ENCODE measurements at regions not wholly inside any gene's neighbourhood (a gene's known extent, or its start where the extent isn't known, plus 50 kb on each side); places are given as distances from the start of the nearest gene placed in this dataset.

- TF ChIP-seq CTCF (IDR thresholded peaks at IDR 0.05) (no peak), ZFX (IDR thresholded peaks at IDR 0.05; ENCODE audit: borderline replicate concordance) (no peak)
Measured at GRCh38 chr2:192719629-192720028, 524.9 kb upstream of the TMEFF2 start.

Data from 22Rv1 (cell line).